Retinal pigment epithelial cell (primary cell): ENCODE measurements at regions not wholly inside any gene's neighbourhood (a gene's known extent, or its start where the extent isn't known, plus 50 kb on each side); places are given as distances from the start of the nearest gene placed in this dataset.

ENCODE experiments used
- DNase-seq: peaks from one replicate; pipeline ENCODE4 v3.0.0-alpha.2; 2010; ENCODE audit warnings: low read depth
- H3K4me3 ChIP-seq: 2 replicates; pipeline ENCODE4 v1.5.1; 2011; ENCODE audit warnings: mild to moderate bottlenecking, low read length, control low read depth, moderate library complexity
- TF ChIP-seq, protein P1 (sequence below): conservative IDR thresholded peaks from 2 replicates; pipeline ENCODE4 v1.5.1; 2011; ENCODE audit warnings: low read depth, low read length, control low read depth, inconsistent platforms

DNA sequence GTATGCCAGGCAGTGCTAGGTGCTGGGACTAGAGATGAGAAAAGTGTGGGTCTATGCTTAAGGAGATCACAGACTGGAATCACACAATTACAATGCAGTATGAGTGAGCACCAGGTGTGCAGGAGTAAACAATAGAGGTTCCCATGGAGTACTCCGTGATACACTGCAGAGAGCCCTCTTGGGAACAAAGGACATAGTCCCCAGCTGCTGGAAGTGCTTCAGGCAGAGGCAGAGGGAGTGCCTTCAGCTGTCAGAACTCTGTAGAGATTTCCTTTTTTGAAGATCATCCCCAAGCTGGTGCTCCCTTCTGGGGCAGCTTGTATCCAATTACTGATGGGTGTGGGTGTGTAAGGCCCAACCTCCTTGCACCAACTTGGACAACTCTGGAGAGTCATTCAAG, 143.5 kb upstream of the PLET1 start:
- no peak for DNase-seq
- TF ChIP-seq, protein P1, sequence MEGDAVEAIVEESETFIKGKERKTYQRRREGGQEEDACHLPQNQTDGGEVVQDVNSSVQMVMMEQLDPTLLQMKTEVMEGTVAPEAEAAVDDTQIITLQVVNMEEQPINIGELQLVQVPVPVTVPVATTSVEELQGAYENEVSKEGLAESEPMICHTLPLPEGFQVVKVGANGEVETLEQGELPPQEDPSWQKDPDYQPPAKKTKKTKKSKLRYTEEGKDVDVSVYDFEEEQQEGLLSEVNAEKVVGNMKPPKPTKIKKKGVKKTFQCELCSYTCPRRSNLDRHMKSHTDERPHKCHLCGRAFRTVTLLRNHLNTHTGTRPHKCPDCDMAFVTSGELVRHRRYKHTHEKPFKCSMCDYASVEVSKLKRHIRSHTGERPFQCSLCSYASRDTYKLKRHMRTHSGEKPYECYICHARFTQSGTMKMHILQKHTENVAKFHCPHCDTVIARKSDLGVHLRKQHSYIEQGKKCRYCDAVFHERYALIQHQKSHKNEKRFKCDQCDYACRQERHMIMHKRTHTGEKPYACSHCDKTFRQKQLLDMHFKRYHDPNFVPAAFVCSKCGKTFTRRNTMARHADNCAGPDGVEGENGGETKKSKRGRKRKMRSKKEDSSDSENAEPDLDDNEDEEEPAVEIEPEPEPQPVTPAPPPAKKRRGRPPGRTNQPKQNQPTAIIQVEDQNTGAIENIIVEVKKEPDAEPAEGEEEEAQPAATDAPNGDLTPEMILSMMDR, result no peak

DNA sequence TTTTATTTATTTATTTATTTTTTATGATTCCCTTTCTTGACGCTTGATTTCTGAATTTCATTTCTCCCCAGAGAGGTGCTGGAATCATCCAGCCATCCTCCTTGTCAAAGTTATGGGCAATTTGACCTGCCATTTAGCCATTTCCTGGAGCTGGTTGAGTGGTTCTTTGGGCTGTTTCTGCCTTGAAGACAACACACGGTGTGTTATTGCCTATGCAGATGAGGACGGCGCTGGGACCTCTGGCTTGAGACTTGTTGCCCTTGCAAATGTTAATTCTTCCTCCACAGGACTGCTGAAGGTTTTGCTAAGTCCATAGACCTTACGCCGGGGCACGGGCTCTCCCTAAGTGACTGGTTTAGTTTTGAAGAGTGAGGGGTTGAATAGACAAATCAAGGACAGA, 147.9 kb upstream of the PLET1 start:
- TF ChIP-seq, protein P1, result no peak

More for the DNA sequence above, 143.5 kb upstream of the PLET1 start:
- no peak overlapping the region for H3K4me3 ChIP-seq

DNA sequence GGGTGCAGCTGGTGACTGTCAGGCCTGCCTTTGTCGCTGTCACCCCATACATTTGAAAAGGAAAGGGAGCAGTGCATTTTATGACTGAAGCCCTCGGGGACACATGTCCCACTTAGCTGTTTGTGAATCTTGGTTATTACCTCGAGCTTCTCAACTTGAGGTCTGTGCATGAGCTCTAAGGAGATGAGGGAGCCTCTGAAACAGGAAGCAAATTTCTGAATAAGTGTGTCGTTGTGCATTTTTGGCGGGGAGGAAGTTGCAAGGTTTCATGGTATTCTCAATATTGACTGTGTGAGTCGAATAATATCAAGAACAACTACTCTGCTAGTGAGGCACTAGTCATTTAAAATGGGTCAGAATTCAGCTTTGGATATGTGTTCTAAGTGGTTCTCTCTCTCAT, 149.7 kb upstream of the PLET1 start:
- H3K4me3 ChIP-seq, result no peak overlapping the region
- no peak for DNase-seq
- TF ChIP-seq, protein P1, result no peak

More for the DNA sequence above, 147.9 kb upstream of the PLET1 start:
- no peak for DNase-seq
- no peak overlapping the region for H3K4me3 ChIP-seq

GRCh38 chr11:112412383-112412782, 151.7 kb upstream of the PLET1 start:
- H3K4me3 ChIP-seq, result no peak overlapping the region
- DNase-seq, result no peak
- TF ChIP-seq, protein P1, result no peak

- H3K4me3 ChIP-seq, result no peak overlapping the region
- no peak for DNase-seq
- TF ChIP-seq, protein P1, result no peak
Observed at GRCh38 chr11:112417339-112417738, 156.7 kb upstream of the PLET1 start.

DNA sequence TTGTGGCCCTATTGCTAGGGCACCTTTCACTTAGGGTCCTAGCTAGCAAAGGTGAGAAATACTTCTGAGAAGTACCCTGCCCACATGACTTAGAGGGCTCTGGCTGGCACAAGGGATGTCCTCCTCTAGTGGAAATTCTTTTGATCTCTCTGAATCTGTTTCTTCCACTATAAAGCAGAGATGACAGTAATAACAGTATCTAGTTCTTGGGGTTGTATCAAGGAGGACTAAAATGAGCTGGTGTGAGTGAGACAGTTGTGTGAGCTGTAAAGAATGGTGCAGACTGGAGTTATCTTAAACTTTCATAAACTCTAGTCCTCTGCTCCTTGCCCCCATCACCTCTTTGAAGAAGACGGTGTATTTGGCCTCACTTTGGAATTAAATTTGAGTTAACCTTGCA, 157.8 kb upstream of the PLET1 start:
- TF ChIP-seq, protein P1, result no peak
- no peak for DNase-seq
- H3K4me3 ChIP-seq, result no peak overlapping the region

DNA sequence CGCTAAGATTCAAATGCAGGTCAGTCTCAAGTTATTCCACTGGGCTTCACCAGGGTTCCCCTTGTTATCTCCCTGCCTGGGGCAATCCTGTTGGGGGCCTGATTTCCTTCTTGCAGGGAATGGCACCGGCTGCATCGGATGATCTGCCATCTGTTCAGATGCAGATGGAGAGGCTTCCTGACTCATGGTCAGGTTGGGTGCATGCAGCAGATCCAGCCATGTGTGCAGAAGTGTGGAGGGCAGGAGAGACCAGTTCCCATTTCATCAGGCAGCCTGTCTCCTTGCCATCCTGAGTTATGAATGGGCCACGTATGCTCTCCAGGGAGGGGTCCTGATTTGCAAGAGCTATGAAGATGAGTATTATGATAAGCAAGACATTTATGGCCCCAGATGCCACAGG, 161.2 kb upstream of the PLET1 start:
- H3K4me3 ChIP-seq, result no peak overlapping the region
- TF ChIP-seq, protein P1, result no peak
- no peak for DNase-seq
